KBM-7 (cell line): ENCODE measurements at regions not wholly inside any gene's neighbourhood (a gene's known extent, or its start where the extent isn't known, plus 50 kb on each side); places are given as distances from the start of the nearest gene placed in this dataset.
"Not testable (repeated sequence)": the region's sequence is repeated elsewhere in the genome, so short reads cannot be mapped to it uniquely, and the experiment has no call there.

Source experiments
- DNase-seq: peaks from one replicate; pipeline ENCODE4 v3.0.0-alpha.2; 2015
- in situ Hi-C: fragments of 300-500 bp; cut with MboI; formaldehyde crosslinking; loops from 2 replicates; pipeline ENCODE4 v1.14.3; 2020; ENCODE audit warnings: low sequenced_read_pairs, low pct_unique_long_range_greater_than_20kb, mixed read lengths

GRCh38 chr16:76705892-76706291 is 428.7 kb downstream of the CNTNAP4 start:
- DNase-seq = no peak
- in situ Hi-C loops = no loop called here

GRCh38 chr16:76713191-76713590 is 436.0 kb downstream of the CNTNAP4 start:
- in situ Hi-C loops = no loop called here
- DNase-seq = no peak

- DNase-seq, in situ Hi-C loops: not testable (repeated sequence)
Measured at GRCh38 chr16:76716251-76716650, 439.1 kb downstream of the CNTNAP4 start.

GRCh38 chr16:76724181-76724580 is 447.0 kb downstream of the CNTNAP4 start:
- DNase-seq = no peak
- in situ Hi-C loops = no loop called here

- in situ Hi-C loops = no loop called here
- no peak for DNase-seq
Measured at GRCh38 chr16:76729525-76729924, 452.3 kb downstream of the CNTNAP4 start.

- no peak for DNase-seq
- in situ Hi-C loops = no loop called here
Measured at GRCh38 chr16:76732894-76733293, 455.7 kb downstream of the CNTNAP4 start.

- in situ Hi-C loops = no loop called here
- no peak for DNase-seq
Measured at GRCh38 chr16:76741623-76742022, 449.4 kb upstream of the MON1B start.

- DNase-seq = no peak
- in situ Hi-C loops = no loop called here
Measured at GRCh38 chr16:76748461-76749348, 442.3 kb upstream of the MON1B start.

- in situ Hi-C loops = no loop called here
Measured at GRCh38 chr16:76749780-76750375, 441.1 kb upstream of the MON1B start.

GRCh38 chr16:76755496-76755895 is 435.5 kb upstream of the MON1B start:
- DNase-seq = no peak
- in situ Hi-C loops = no loop called here

More at GRCh38 chr16:76749780-76750375, 441.1 kb upstream of the MON1B start:
- DNase-seq = no peak

- no peak for DNase-seq
- in situ Hi-C loops = no loop called here
Measured at GRCh38 chr16:76756423-76756822, 434.6 kb upstream of the MON1B start.

- in situ Hi-C loops = no loop called here
- no peak for DNase-seq
Measured at GRCh38 chr16:76756951-76757350, 434.0 kb upstream of the MON1B start.

- in situ Hi-C loops = no loop called here
- DNase-seq = no peak
Measured at GRCh38 chr16:76766538-76766937, 424.5 kb upstream of the MON1B start.

GRCh38 chr16:76768316-76768715 is 422.7 kb upstream of the MON1B start:
- in situ Hi-C loops = no loop called here
- no peak for DNase-seq

GRCh38 chr16:76768948-76769347 is 422.0 kb upstream of the MON1B start:
- in situ Hi-C loops = no loop called here
- DNase-seq = no peak

- in situ Hi-C loops = no loop called here
- no peak for DNase-seq
Measured at GRCh38 chr16:76771216-76771615, 419.8 kb upstream of the MON1B start.

GRCh38 chr16:76777721-76778465 is 413.1 kb upstream of the MON1B start:
- in situ Hi-C loops = no loop called here
- DNase-seq = no peak

- in situ Hi-C loops = no loop called here
- no peak for DNase-seq
Measured at GRCh38 chr16:76780556-76780955, 410.4 kb upstream of the MON1B start.

- no peak for DNase-seq
Measured at GRCh38 chr16:76784530-76784929, 406.5 kb upstream of the MON1B start.

GRCh38 chr16:76787394-76787793 is 403.6 kb upstream of the MON1B start:
- no peak for DNase-seq
- in situ Hi-C loops = no loop called here

More at GRCh38 chr16:76784530-76784929, 406.5 kb upstream of the MON1B start:
- in situ Hi-C loops = no loop called here
